GM18508 (cell line): ENCODE measurements at regions not wholly inside any gene's neighbourhood (a gene's known extent, or its start where the extent isn't known, plus 50 kb on each side); places are given as distances from the start of the nearest gene placed in this dataset.

Experiments used
- ATAC-seq: cut with Tn5 transposase; IDR thresholded peaks from one replicate; pipeline ENCODE4 v1.9.1; 2021; ENCODE audit warnings: moderate number of reproducible peaks; ENCODE audit not compliant: insufficient read depth, unreplicated experiment

GRCh38 chr6:43953794-43954310 lies 173.4 kb downstream of the MRPL14 start:
- ATAC-seq, result no peak

GRCh38 chr6:43953256-43953655 lies 174.0 kb downstream of the MRPL14 start:
- no peak for ATAC-seq

- no peak for ATAC-seq
Observed at GRCh38 chr6:43952746-43953145, 174.5 kb downstream of the MRPL14 start.

GRCh38 chr6:43951756-43952675 lies 175.2 kb downstream of the MRPL14 start:
- no peak for ATAC-seq

GRCh38 chr6:43951063-43951755 lies 176.0 kb downstream of the MRPL14 start:
- no peak for ATAC-seq

GRCh38 chr6:43950731-43951062 lies 176.6 kb downstream of the MRPL14 start:
- ATAC-seq, result no peak

GRCh38 chr6:43950051-43950605 lies 177.1 kb downstream of the MRPL14 start:
- no peak for ATAC-seq

GRCh38 chr6:43949551-43949991 lies 177.7 kb downstream of the MRPL14 start:
- ATAC-seq, result no peak

- ATAC-seq, result no peak
Observed at GRCh38 chr6:43948527-43949485, 178.4 kb downstream of the MRPL14 start.

- ATAC-seq, result no peak
Observed at GRCh38 chr6:43947860-43948259, 177.8 kb downstream of the VEGFA start.

- ATAC-seq, result no peak
Observed at GRCh38 chr6:43946641-43947363, 176.8 kb downstream of the VEGFA start.

- ATAC-seq, result no peak
Observed at GRCh38 chr6:43945768-43946080, 175.7 kb downstream of the VEGFA start.

GRCh38 chr6:43944908-43945767 lies 175.1 kb downstream of the VEGFA start:
- ATAC-seq, result no peak

- ATAC-seq, result no peak
Observed at GRCh38 chr6:43943781-43944250, 173.8 kb downstream of the VEGFA start.

GRCh38 chr6:43943099-43943766 lies 173.2 kb downstream of the VEGFA start:
- ATAC-seq, result no peak

GRCh38 chr6:43942616-43943015 lies 172.6 kb downstream of the VEGFA start:
- no peak for ATAC-seq

- ATAC-seq, result no peak
Observed at GRCh38 chr6:43942011-43942442, 172.0 kb downstream of the VEGFA start.

- ATAC-seq, result no peak
Observed at GRCh38 chr6:43941174-43941573, 171.2 kb downstream of the VEGFA start.
